ENCODE measurements at regions not wholly inside any gene's neighbourhood (a gene's known extent, or its start where the extent isn't known, plus 50 kb on each side); places are given as distances from the start of the nearest gene placed in this dataset.

DNA sequence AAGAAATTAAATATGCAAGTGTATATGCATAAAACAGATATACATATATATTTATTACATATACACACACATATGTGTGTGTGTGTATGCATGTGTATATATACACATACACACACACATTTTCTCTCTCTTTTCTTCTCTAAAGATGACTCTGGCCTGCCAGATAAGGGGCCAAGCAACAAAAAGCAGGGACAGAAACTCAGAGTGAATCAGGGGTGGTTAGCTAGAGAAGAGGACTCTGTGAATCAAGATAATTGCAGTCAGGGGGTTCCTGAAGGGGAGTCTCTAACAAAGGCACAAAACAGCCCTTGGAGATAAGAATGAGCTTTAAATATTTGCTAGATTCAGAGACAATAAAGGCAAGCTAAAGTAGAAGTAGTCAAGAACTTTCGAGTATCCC, 650.5 kb downstream of the UTRN start:
- no TSS peak for BruUV-seq (replicated peaks)
- no peak for DNase-seq (ENCODE audit: low read depth, low spot score)
- H3K9me3 ChIP-seq (ENCODE audit: control insufficient read depth, insufficient read depth, low read depth, low read length) = no peaks in the 10 kb centered on the region
- no peaks in the 10 kb centered on the region for H3K36me3 ChIP-seq (ENCODE audit: control insufficient read depth, insufficient read depth, low read length)
- CTCF ChIA-PET = no interaction called here
- TF ChIP-seq, protein P1, sequence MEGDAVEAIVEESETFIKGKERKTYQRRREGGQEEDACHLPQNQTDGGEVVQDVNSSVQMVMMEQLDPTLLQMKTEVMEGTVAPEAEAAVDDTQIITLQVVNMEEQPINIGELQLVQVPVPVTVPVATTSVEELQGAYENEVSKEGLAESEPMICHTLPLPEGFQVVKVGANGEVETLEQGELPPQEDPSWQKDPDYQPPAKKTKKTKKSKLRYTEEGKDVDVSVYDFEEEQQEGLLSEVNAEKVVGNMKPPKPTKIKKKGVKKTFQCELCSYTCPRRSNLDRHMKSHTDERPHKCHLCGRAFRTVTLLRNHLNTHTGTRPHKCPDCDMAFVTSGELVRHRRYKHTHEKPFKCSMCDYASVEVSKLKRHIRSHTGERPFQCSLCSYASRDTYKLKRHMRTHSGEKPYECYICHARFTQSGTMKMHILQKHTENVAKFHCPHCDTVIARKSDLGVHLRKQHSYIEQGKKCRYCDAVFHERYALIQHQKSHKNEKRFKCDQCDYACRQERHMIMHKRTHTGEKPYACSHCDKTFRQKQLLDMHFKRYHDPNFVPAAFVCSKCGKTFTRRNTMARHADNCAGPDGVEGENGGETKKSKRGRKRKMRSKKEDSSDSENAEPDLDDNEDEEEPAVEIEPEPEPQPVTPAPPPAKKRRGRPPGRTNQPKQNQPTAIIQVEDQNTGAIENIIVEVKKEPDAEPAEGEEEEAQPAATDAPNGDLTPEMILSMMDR (IDR thresholded peaks at IDR 0.05) = no peak
- TF ChIP-seq, protein P2, sequence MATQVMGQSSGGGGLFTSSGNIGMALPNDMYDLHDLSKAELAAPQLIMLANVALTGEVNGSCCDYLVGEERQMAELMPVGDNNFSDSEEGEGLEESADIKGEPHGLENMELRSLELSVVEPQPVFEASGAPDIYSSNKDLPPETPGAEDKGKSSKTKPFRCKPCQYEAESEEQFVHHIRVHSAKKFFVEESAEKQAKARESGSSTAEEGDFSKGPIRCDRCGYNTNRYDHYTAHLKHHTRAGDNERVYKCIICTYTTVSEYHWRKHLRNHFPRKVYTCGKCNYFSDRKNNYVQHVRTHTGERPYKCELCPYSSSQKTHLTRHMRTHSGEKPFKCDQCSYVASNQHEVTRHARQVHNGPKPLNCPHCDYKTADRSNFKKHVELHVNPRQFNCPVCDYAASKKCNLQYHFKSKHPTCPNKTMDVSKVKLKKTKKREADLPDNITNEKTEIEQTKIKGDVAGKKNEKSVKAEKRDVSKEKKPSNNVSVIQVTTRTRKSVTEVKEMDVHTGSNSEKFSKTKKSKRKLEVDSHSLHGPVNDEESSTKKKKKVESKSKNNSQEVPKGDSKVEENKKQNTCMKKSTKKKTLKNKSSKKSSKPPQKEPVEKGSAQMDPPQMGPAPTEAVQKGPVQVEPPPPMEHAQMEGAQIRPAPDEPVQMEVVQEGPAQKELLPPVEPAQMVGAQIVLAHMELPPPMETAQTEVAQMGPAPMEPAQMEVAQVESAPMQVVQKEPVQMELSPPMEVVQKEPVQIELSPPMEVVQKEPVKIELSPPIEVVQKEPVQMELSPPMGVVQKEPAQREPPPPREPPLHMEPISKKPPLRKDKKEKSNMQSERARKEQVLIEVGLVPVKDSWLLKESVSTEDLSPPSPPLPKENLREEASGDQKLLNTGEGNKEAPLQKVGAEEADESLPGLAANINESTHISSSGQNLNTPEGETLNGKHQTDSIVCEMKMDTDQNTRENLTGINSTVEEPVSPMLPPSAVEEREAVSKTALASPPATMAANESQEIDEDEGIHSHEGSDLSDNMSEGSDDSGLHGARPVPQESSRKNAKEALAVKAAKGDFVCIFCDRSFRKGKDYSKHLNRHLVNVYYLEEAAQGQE (IDR thresholded peaks at IDR 0.05; ENCODE audit: insufficient read depth in 1 of 2, low read depth in 2 of 2, low read length in 1 of 2) = no peak
- no peak for TF ChIP-seq SIN3A (IDR thresholded peaks at IDR 0.05; ENCODE audit: borderline replicate concordance, insufficient read depth, low read depth, low read length)
- TF ChIP-seq POLR2AphosphoS5 (IDR thresholded peaks at IDR 0.05; ENCODE audit: low read depth, low read length) = no peak
- no peak for TF ChIP-seq TCF7L2 (IDR thresholded peaks at IDR 0.05; ENCODE audit: low read depth, low read length)
- POLR2A ChIA-PET = no interaction called here
- H3K4me3 ChIP-seq (ENCODE audit: low read depth in 2 of 2, low read length in 2 of 2) = no peak overlapping the region
- no peak overlapping the region for H3K27ac ChIP-seq (ENCODE audit: low read length)
- no peak for ATAC-seq
- intact Hi-C loops (cut with micrococcal nuclease; ENCODE audit: unreplicated experiment) = no loop called here
- no peaks in the 10 kb centered on the region for H3K4me1 ChIP-seq (ENCODE audit: control insufficient read depth, insufficient read depth, low read length)
- in situ Hi-C loops (cut with HindIII; ENCODE audit: low pct_unique_long_range_greater_than_20kb, low sequenced_read_pairs) = no loop called here
- H3K27me3 ChIP-seq (ENCODE audit: control insufficient read depth, insufficient read depth, low read length) = no peaks in the 10 kb centered on the region

DNA sequence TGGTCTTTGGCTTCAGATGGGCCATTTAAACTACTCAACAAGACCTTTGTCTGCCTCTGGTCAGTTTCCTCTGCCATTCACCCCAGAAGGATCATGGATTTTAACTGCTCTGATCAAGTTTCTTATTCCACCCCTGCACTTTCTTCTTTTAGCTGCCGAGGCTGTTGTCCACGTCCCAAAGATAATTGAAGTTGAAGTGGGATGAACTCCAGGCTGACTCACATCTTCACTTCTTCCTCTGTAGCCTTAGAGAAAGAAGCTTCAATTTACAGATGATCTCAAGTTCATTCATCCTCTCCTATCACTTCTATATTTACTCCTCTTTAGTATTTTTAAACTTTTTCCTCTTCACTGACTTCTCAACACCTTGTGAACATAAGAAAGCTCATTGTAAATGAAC, 651.6 kb downstream of the UTRN start:
- no TSS peak for BruUV-seq (replicated peaks)
- no peak for ATAC-seq
- Histone ChIP-seq H3K9me3 (ENCODE audit: control insufficient read depth, insufficient read depth, low read depth, low read length) (no peaks in the 10 kb centered on the region), H3K4me3 (ENCODE audit: low read depth in 2 of 2, low read length in 2 of 2) (no peak overlapping the region), H3K4me1 (ENCODE audit: control insufficient read depth, insufficient read depth, low read length) (no peaks in the 10 kb centered on the region), H3K27ac (ENCODE audit: low read length) (no peak overlapping the region), H3K36me3 (ENCODE audit: control insufficient read depth, insufficient read depth, low read length) (no peaks in the 10 kb centered on the region), H3K27me3 (ENCODE audit: control insufficient read depth, insufficient read depth, low read length) (no peaks in the 10 kb centered on the region)
- DNase-seq (ENCODE audit: low read depth, low spot score) = no peak
- in situ Hi-C loops (cut with HindIII; ENCODE audit: low pct_unique_long_range_greater_than_20kb, low sequenced_read_pairs) = no loop called here
- CTCF ChIA-PET = no interaction called here
- POLR2A ChIA-PET = no interaction called here
- TF ChIP-seq, protein P2 (IDR thresholded peaks at IDR 0.05; ENCODE audit: insufficient read depth in 1 of 2, low read depth in 2 of 2, low read length in 1 of 2) = no peak
- TF ChIP-seq, protein P1 (IDR thresholded peaks at IDR 0.05) = no peak
- no peak for TF ChIP-seq POLR2AphosphoS5 (IDR thresholded peaks at IDR 0.05; ENCODE audit: low read depth, low read length)
- no peak for TF ChIP-seq TCF7L2 (IDR thresholded peaks at IDR 0.05; ENCODE audit: low read depth, low read length)
- no peak for TF ChIP-seq SIN3A (IDR thresholded peaks at IDR 0.05; ENCODE audit: borderline replicate concordance, insufficient read depth, low read depth, low read length)
- intact Hi-C loops (cut with micrococcal nuclease; ENCODE audit: unreplicated experiment) = no loop called here
